OCI-LY7 (cell line): ENCODE measurements at regions not wholly inside any gene's neighbourhood (a gene's known extent, or its start where the extent isn't known, plus 50 kb on each side); places are given as distances from the start of the nearest gene placed in this dataset.
"Not testable (repeated sequence)": the region's sequence is repeated elsewhere in the genome, so short reads cannot be mapped to it uniquely, and the experiment has no call there.

ENCODE experiments used
- BruUV-seq: library from RNA; stranded (reverse); fragments of 400-500 nt; replicated peaks from 2 replicates; lab custom pipeline; 2021; lab: Mats Ljungman, UMichigan
- CTCF ChIA-PET: fragments of 300-600 bp; sonication (Branson Sonifier 250); formaldehyde crosslinking; loops from one replicate; lab custom pipeline; 2022; ENCODE audit warnings: antibody characterized with exemption; ENCODE audit not compliant: unreplicated experiment; lab: Charles Lee
- POLR2A ChIA-PET: fragments of 300-600 bp; sonication (Branson Sonifier 250); formaldehyde crosslinking; loops from one replicate; lab custom pipeline; 2022; ENCODE audit warnings: antibody characterized with exemption; lab: Charles Lee
- DNase-seq: peaks from one replicate; pipeline ENCODE4 v3.0.0-alpha.2; 2015; ENCODE audit warnings: low spot score
- H2AFZ ChIP-seq: fragments of 200-600 bp; sonication (generic), shearing (Covaris generic); 2 replicates; pipeline ENCODE4 v1.6.1; 2014; ENCODE audit warnings: mild to moderate bottlenecking, antibody characterized with exemption, low read length, moderate library complexity
- H3K27ac ChIP-seq: fragments of 200-600 bp; sonication (generic); 2 replicates; pipeline ENCODE4 v1.5.1; 2014; ENCODE audit warnings: mixed run types, low read depth, mild to moderate bottlenecking, moderate library complexity, low read length, inconsistent platforms; ENCODE audit not compliant: poor library complexity, severe bottlenecking
- H3K36me3 ChIP-seq: fragments of 200-600 bp; sonication (generic); 2 replicates; pipeline ENCODE4 v1.6.1; 2014; ENCODE audit warnings: mild to moderate bottlenecking, antibody characterized with exemption, low read length, moderate library complexity, mixed read lengths; ENCODE audit not compliant: insufficient read depth
- H3K4me1 ChIP-seq: fragments of 200-600 bp; sonication (generic); 2 replicates; pipeline ENCODE4 v1.5.1; 2014; ENCODE audit warnings: mild to moderate bottlenecking, low read length; ENCODE audit not compliant: insufficient read depth, poor library complexity, severe bottlenecking
- H3K4me2 ChIP-seq: fragments of 200-600 bp; sonication (generic); 2 replicates; pipeline ENCODE4 v1.6.1; 2014; ENCODE audit warnings: mild to moderate bottlenecking, low read length
- H3K4me3 ChIP-seq: fragments of 200-600 bp; sonication (generic); 2 replicates; pipeline ENCODE4 v1.5.1; 2014; ENCODE audit warnings: mild to moderate bottlenecking, low read depth, low read length; ENCODE audit not compliant: poor library complexity, severe bottlenecking
- H3K79me2 ChIP-seq: fragments of 200-600 bp; sonication (generic); 2 replicates; pipeline ENCODE4 v1.6.1; 2016; ENCODE audit warnings: low read depth, mild to moderate bottlenecking, low read length, moderate library complexity, mixed read lengths; ENCODE audit not compliant: insufficient read depth
- H3K9me2 ChIP-seq: fragments of 200-600 bp; sonication (generic); 2 replicates; pipeline ENCODE4 v1.6.1; 2016; ENCODE audit warnings: mild to moderate bottlenecking, low read length, mixed read lengths; ENCODE audit not compliant: insufficient read depth
- H3K9me3 ChIP-seq: fragments of 200-600 bp; sonication (generic); 2 replicates; pipeline ENCODE4 v1.6.1; 2014; ENCODE audit warnings: mild to moderate bottlenecking, mixed run types, low read length, mixed read lengths
- H4K20me1 ChIP-seq: fragments of 200-600 bp; sonication (generic); 2 replicates; pipeline ENCODE4 v1.6.1; 2014; ENCODE audit warnings: mild to moderate bottlenecking, antibody characterized with exemption, low read length, moderate library complexity, mixed read lengths; ENCODE audit not compliant: insufficient read depth
- intact Hi-C: fragments of 100-400 bp; cut with micrococcal nuclease; formaldehyde crosslinking; loops from one replicate; pipeline ENCODE4 v1.10.0; 2022; ENCODE audit not compliant: unreplicated experiment

- DNase-seq, H3K79me2 ChIP-seq, H2AFZ ChIP-seq, H3K4me2 ChIP-seq, H3K4me1 ChIP-seq, H3K4me3 ChIP-seq, H4K20me1 ChIP-seq, H3K27ac ChIP-seq, CTCF ChIA-PET, POLR2A ChIA-PET, H3K36me3 ChIP-seq, H3K9me3 ChIP-seq, BruUV-seq, intact Hi-C loops, H3K9me2 ChIP-seq: not testable (repeated sequence)
Measured at GRCh38 chr21:5133824-5134223, 5387.6 kb upstream of the TPTE start.

- H3K4me3 ChIP-seq, H3K36me3 ChIP-seq, DNase-seq, H4K20me1 ChIP-seq, H3K9me2 ChIP-seq, H3K4me1 ChIP-seq, H2AFZ ChIP-seq, H3K79me2 ChIP-seq, CTCF ChIA-PET, H3K27ac ChIP-seq, H3K4me2 ChIP-seq, POLR2A ChIA-PET, intact Hi-C loops, BruUV-seq, H3K9me3 ChIP-seq: not testable (repeated sequence)
Measured at GRCh38 chr21:5136406-5136805, 5385.0 kb upstream of the TPTE start.

- H3K36me3 ChIP-seq, H3K4me3 ChIP-seq, POLR2A ChIA-PET, H3K4me2 ChIP-seq, H3K27ac ChIP-seq, H3K79me2 ChIP-seq, DNase-seq, CTCF ChIA-PET, H3K4me1 ChIP-seq, BruUV-seq, H2AFZ ChIP-seq, intact Hi-C loops, H4K20me1 ChIP-seq, H3K9me3 ChIP-seq, H3K9me2 ChIP-seq: not testable (repeated sequence)
Measured at GRCh38 chr21:5137006-5137405, 5384.4 kb upstream of the TPTE start.

DNA sequence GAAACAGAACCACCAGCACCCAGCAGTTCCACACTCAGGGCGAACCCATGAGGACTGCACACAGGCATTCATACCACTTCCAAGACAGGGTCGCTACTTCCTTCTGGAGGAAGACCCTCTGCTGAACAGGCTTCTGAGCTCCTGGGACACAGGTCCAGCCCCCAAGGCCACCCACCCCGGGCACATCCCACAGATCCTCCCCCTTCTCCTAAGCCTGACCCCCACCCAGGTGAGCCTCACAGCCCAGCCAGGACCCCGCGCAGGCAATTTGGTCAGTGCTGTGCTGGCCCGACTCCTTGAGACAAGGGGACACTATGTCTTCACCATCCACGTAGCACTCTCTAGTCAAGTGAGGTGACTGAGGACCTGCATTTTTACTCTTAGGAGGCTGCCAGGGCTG, 5382.7 kb upstream of the TPTE start:
- H3K9me2 ChIP-seq, CTCF ChIA-PET, H3K9me3 ChIP-seq, H3K4me2 ChIP-seq, intact Hi-C loops, H3K4me3 ChIP-seq, DNase-seq, H4K20me1 ChIP-seq, H3K79me2 ChIP-seq, BruUV-seq, H2AFZ ChIP-seq, H3K4me1 ChIP-seq, POLR2A ChIA-PET, H3K36me3 ChIP-seq, H3K27ac ChIP-seq: not testable (repeated sequence)

- H3K4me1 ChIP-seq, H3K4me2 ChIP-seq, H3K36me3 ChIP-seq, H3K79me2 ChIP-seq, CTCF ChIA-PET, H3K4me3 ChIP-seq, H3K9me3 ChIP-seq, BruUV-seq, H3K9me2 ChIP-seq, intact Hi-C loops, H3K27ac ChIP-seq, POLR2A ChIA-PET, H2AFZ ChIP-seq, DNase-seq, H4K20me1 ChIP-seq: not testable (repeated sequence)
Measured at GRCh38 chr21:5139528-5139927, 5381.9 kb upstream of the TPTE start.

- H3K79me2 ChIP-seq, DNase-seq, H3K27ac ChIP-seq, POLR2A ChIA-PET, intact Hi-C loops, H3K4me2 ChIP-seq, H4K20me1 ChIP-seq, H2AFZ ChIP-seq, H3K4me1 ChIP-seq, H3K4me3 ChIP-seq, H3K9me2 ChIP-seq, H3K9me3 ChIP-seq, BruUV-seq, CTCF ChIA-PET, H3K36me3 ChIP-seq: not testable (repeated sequence)
Measured at GRCh38 chr21:5143011-5143410, 5378.4 kb upstream of the TPTE start.

DNA sequence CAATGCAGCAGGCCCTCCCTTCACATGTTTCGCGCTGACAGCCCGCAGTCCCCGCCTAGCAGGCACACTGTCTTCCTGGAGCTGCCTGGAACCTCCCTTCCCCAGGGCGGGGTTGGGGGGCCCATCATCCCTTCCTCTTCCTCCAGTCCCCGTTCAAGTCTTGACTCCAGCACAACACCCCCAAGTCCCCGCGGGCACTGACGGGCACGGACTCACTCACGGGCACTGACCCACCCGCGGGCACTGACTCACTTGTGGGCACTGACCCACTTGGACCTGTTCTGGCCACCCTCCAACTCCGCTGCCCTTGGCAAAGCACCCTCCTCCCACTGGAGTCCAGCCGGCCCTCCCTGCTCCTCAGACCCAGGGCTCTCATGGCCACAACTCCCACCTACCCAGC, 5376.7 kb upstream of the TPTE start:
- intact Hi-C loops, H4K20me1 ChIP-seq, H3K4me3 ChIP-seq, H3K79me2 ChIP-seq, H3K9me3 ChIP-seq, H3K36me3 ChIP-seq, BruUV-seq, H3K9me2 ChIP-seq, H2AFZ ChIP-seq, H3K4me1 ChIP-seq, CTCF ChIA-PET, H3K4me2 ChIP-seq, H3K27ac ChIP-seq, DNase-seq, POLR2A ChIA-PET: not testable (repeated sequence)
